Transverse colon (tissue), 3 donors: ENCODE measurements at regions not wholly inside any gene's neighbourhood (a gene's known extent, or its start where the extent isn't known, plus 50 kb on each side); places are given as distances from the start of the nearest gene placed in this dataset.

Experiments used
- CTCF ChIP-seq, 5 experiments: fragments of 200-600 bp in 3 of 5; fragments of 450-650 bp in 2 of 5; sonication (generic) in 3 of 5; IDR thresholded peaks; 1 replicate in 2 of 5; 2 replicates in 3 of 5; pipeline ENCODE4 v1.5.1; 2016 to 2017; ENCODE audit warnings: antibody characterized with exemption in 5 of 5, inconsistent platforms in 3 of 5, mild to moderate bottlenecking in 2 of 5, moderate library complexity in 1 of 5
- POLR2A ChIP-seq: fragments of 450-650 bp; IDR thresholded peaks from one replicate; pipeline ENCODE4 v1.6.1; 2016; ENCODE audit warnings: antibody characterized with exemption, mild to moderate bottlenecking, moderate library complexity

GRCh38 chr2:128492966-128493811 is 174.5 kb upstream of the HS6ST1 start:
- TF ChIP-seq POLR2A (no peak), CTCF (IDR thresholded peaks at IDR 0.05) (no peak)
